RWPE1 (cell line): ENCODE measurements at regions not wholly inside any gene's neighbourhood (a gene's known extent, or its start where the extent isn't known, plus 50 kb on each side); places are given as distances from the start of the nearest gene placed in this dataset.

Experiments
- CTCF ChIA-PET: fragments of 350-600 bp; sonication (Branson Sonifier 250); formaldehyde crosslinking; extraction: SDS; loops from one replicate; lab custom pipeline; 2021; lab: Yijun Ruan, JAX
- POLR2A ChIA-PET: fragments of 400-600 bp; formaldehyde crosslinking; extraction: SDS; loops from one replicate; lab custom pipeline; 2020; ENCODE audit warnings: antibody characterized with exemption; ENCODE audit not compliant: low non-redundant PET; lab: Yijun Ruan, JAX
- DNase-seq: peaks from one replicate; pipeline ENCODE4 v3.0.0; 2012; ENCODE audit warnings: low spot score
- H3K27ac ChIP-seq: fragments of 450-650 bp; 2 replicates; pipeline ENCODE4 v1.5.1; 2017
- CTCF ChIP-seq: fragments of 450-650 bp; conservative IDR thresholded peaks from 2 replicates; pipeline ENCODE4 v1.5.1; 2017; ENCODE audit warnings: low read depth, mild to moderate bottlenecking

GRCh38 chr4:120447774-120448173 is 381.1 kb upstream of the MAD2L1 start:
- CTCF ChIA-PET: no interaction called here
- DNase-seq: no peak
- POLR2A ChIA-PET: no interaction called here
- no peak for TF ChIP-seq CTCF
- no peak overlapping the region for H3K27ac ChIP-seq

- CTCF ChIA-PET: no interaction called here
- no peak for DNase-seq
- POLR2A ChIA-PET: no interaction called here
- no peak overlapping the region for H3K27ac ChIP-seq
- no peak for TF ChIP-seq CTCF
Measured at GRCh38 chr4:120446051-120446567, 379.5 kb upstream of the MAD2L1 start.

- no peak overlapping the region for H3K27ac ChIP-seq
- TF ChIP-seq CTCF: no peak
- ChIA-PET POLR2A (no interaction called here), CTCF (interaction anchor here (0.7 kb wide), 1 partner anchor 737 kb away, joined by 3 read pairs; no protein-coding TSS in a partner anchor)
- no peak for DNase-seq
Measured at GRCh38 chr4:120445186-120445585, 378.5 kb upstream of the MAD2L1 start.

- TF ChIP-seq CTCF: no peak
- H3K27ac ChIP-seq: no peak overlapping the region
- DNase-seq: no peak
- CTCF ChIA-PET: interaction anchor here (0.5 kb wide), 1 partner anchor 109 kb away, joined by 3 read pairs; no protein-coding TSS in a partner anchor
- POLR2A ChIA-PET: no interaction called here
Measured at GRCh38 chr4:120443116-120443515, 376.5 kb upstream of the MAD2L1 start.

- CTCF ChIA-PET: interaction anchor here (0.6 to 0.7 kb wide), 2 partner anchors 8 to 11 kb away, joined by 3 read pairs; no protein-coding TSS in a partner anchor
- no peak overlapping the region for H3K27ac ChIP-seq
- POLR2A ChIA-PET: no interaction called here
- TF ChIP-seq CTCF: no peak
- no peak for DNase-seq
Measured at GRCh38 chr4:120440730-120441129, 374.1 kb upstream of the MAD2L1 start.

GRCh38 chr4:120435179-120435578 is 368.5 kb upstream of the MAD2L1 start:
- ChIA-PET POLR2A (no interaction called here), CTCF (interaction anchor here (0.8 kb wide), 1 partner anchor 114 kb away, joined by 4 read pairs; no protein-coding TSS in a partner anchor)
- DNase-seq: no peak
- no peak for TF ChIP-seq CTCF
- H3K27ac ChIP-seq: no peak overlapping the region
